ENCODE measurements at regions not wholly inside any gene's neighbourhood (a gene's known extent, or its start where the extent isn't known, plus 50 kb on each side); places are given as distances from the start of the nearest gene placed in this dataset.

GRCh38 chr21:36235058-36235582 is 78.5 kb downstream of the DOP1B start (continued):
- TF ChIP-seq, protein P1, sequence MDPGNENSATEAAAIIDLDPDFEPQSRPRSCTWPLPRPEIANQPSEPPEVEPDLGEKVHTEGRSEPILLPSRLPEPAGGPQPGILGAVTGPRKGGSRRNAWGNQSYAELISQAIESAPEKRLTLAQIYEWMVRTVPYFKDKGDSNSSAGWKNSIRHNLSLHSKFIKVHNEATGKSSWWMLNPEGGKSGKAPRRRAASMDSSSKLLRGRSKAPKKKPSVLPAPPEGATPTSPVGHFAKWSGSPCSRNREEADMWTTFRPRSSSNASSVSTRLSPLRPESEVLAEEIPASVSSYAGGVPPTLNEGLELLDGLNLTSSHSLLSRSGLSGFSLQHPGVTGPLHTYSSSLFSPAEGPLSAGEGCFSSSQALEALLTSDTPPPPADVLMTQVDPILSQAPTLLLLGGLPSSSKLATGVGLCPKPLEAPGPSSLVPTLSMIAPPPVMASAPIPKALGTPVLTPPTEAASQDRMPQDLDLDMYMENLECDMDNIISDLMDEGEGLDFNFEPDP (CRISPR knock-in tag; conservative IDR thresholded peaks at IDR 0.05): no peak
- peak; percentile 64; the same call in 1 of the 2 replicates for TF ChIP-seq ZNF350 (CRISPR knock-in tag; IDR thresholded peaks at IDR 0.05; ENCODE audit: borderline replicate concordance, low read depth)
- peak; percentile 93 for TF ChIP-seq NCOA2 (CRISPR knock-in tag; IDR thresholded peaks at IDR 0.05)
- no peak for TF ChIP-seq NBN (conservative IDR thresholded peaks at IDR 0.05)
- no peak for TF ChIP-seq RORA (CRISPR knock-in tag; IDR thresholded peaks at IDR 0.05)
- peak; percentile 82; the same call in 1 of the 2 replicates for TF ChIP-seq MBD4 (IDR thresholded peaks at IDR 0.05; ENCODE audit: borderline replicate concordance, low read length)
- TF ChIP-seq ZBTB10 (CRISPR knock-in tag; IDR thresholded peaks at IDR 0.05; ENCODE audit: borderline replicate concordance): 0 out of 2 replicates have a peak, but pooled peaks have one; percentile 23
- TF ChIP-seq, protein P2, sequence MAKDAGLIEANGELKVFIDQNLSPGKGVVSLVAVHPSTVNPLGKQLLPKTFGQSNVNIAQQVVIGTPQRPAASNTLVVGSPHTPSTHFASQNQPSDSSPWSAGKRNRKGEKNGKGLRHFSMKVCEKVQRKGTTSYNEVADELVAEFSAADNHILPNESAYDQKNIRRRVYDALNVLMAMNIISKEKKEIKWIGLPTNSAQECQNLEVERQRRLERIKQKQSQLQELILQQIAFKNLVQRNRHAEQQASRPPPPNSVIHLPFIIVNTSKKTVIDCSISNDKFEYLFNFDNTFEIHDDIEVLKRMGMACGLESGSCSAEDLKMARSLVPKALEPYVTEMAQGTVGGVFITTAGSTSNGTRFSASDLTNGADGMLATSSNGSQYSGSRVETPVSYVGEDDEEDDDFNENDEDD (CRISPR knock-in tag; IDR thresholded peaks at IDR 0.05; ENCODE audit: borderline replicate concordance): no peak
- no peak for TF ChIP-seq ZFY (CRISPR knock-in tag; IDR thresholded peaks at IDR 0.05)
- TF ChIP-seq ZNF264 (CRISPR knock-in tag; IDR thresholded peaks at IDR 0.05): peak; percentile 65; the same call in 1 of the 2 replicates
- TF ChIP-seq JUNB (CRISPR knock-in tag; IDR thresholded peaks at IDR 0.05; ENCODE audit: borderline replicate concordance): peak; percentile 25; the same call in 1 of the 2 replicates
- 0 out of 2 replicates have a peak, but pooled peaks have one; percentile 36 for TF ChIP-seq ZNF543 (CRISPR knock-in tag; IDR thresholded peaks at IDR 0.05)
- no peak for TF ChIP-seq MTF1 (CRISPR knock-in tag; IDR thresholded peaks at IDR 0.05)
- TF ChIP-seq ZBTB8A (CRISPR knock-in tag; IDR thresholded peaks at IDR 0.05; ENCODE audit: borderline replicate concordance, low read depth): no peak
- TF ChIP-seq SMC3 (IDR thresholded peaks at IDR 0.05; ENCODE audit: low read length): peak; percentile 11; the same call in 1 of the 2 replicates
- TF ChIP-seq ELF3 (CRISPR knock-in tag; IDR thresholded peaks at IDR 0.05): peak; percentile 81
- 0 out of 4 replicates have a peak, but pooled peaks of 1 of the 2 experiments have one; percentile 35 for TF ChIP-seq KLF16 (CRISPR knock-in tag; IDR thresholded peaks at IDR 0.05)
- TF ChIP-seq ZIK1 (CRISPR knock-in tag; IDR thresholded peaks at IDR 0.05; ENCODE audit: borderline replicate concordance, low read depth): no peak
- TF ChIP-seq HNF4G (IDR thresholded peaks at IDR 0.05; ENCODE audit: borderline replicate concordance, low read depth, low read length): peak; percentile 43; the same call in 1 of the 2 replicates
- TF ChIP-seq HNF4G (CRISPR knock-in tag; IDR thresholded peaks at IDR 0.05; ENCODE audit: borderline replicate concordance, low read depth): peak; percentile 38; the same call in 1 of the 2 replicates
- TF ChIP-seq, protein P3, sequence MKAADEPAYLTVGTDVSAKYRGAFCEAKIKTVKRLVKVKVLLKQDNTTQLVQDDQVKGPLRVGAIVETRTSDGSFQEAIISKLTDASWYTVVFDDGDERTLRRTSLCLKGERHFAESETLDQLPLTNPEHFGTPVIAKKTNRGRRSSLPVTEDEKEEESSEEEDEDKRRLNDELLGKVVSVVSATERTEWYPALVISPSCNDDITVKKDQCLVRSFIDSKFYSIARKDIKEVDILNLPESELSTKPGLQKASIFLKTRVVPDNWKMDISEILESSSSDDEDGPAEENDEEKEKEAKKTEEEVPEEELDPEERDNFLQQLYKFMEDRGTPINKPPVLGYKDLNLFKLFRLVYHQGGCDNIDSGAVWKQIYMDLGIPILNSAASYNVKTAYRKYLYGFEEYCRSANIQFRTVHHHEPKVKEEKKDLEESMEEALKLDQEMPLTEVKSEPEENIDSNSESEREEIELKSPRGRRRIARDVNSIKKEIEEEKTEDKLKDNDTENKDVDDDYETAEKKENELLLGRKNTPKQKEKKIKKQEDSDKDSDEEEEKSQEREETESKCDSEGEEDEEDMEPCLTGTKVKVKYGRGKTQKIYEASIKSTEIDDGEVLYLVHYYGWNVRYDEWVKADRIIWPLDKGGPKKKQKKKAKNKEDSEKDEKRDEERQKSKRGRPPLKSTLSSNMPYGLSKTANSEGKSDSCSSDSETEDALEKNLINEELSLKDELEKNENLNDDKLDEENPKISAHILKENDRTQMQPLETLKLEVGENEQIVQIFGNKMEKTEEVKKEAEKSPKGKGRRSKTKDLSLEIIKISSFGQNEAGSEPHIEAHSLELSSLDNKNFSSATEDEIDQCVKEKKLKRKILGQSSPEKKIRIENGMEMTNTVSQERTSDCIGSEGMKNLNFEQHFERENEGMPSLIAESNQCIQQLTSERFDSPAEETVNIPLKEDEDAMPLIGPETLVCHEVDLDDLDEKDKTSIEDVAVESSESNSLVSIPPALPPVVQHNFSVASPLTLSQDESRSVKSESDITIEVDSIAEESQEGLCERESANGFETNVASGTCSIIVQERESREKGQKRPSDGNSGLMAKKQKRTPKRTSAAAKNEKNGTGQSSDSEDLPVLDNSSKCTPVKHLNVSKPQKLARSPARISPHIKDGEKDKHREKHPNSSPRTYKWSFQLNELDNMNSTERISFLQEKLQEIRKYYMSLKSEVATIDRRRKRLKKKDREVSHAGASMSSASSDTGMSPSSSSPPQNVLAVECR (CRISPR knock-in tag; IDR thresholded peaks at IDR 0.05; ENCODE audit: borderline replicate concordance): peak; percentile 33; the same call in 1 of the 2 replicates

Data from HepG2 (cell line).